H1 (cell line): ENCODE measurements at regions not wholly inside any gene's neighbourhood (a gene's known extent, or its start where the extent isn't known, plus 50 kb on each side); places are given as distances from the start of the nearest gene placed in this dataset.
"Not testable (repeated sequence)": the region's sequence is repeated elsewhere in the genome, so short reads cannot be mapped to it uniquely, and the experiment has no call there.

Experiments
- CTCF ChIP-seq, 3 experiments: IDR thresholded peaks; 1 replicate in 2 of 3; 2 replicates in 1 of 3; pipeline versions ENCODE4 v1.5.1 to v1.6.1; 2011; ENCODE audit warnings: low read length in 3 of 3, mild to moderate bottlenecking in 3 of 3, inconsistent platforms in 2 of 3, low read depth in 1 of 3, moderate library complexity in 1 of 3; ENCODE audit not compliant: insufficient read depth in 1 of 3; ENCODE audit errors: control extremely low read depth in 1 of 3
- EZH2 ChIP-seq: fragments of 200-600 bp; sonication (generic); IDR thresholded peaks from 2 replicates; pipeline ENCODE4 v1.7.1; 2012; ENCODE audit warnings: low read depth, mild to moderate bottlenecking, moderate library complexity, low read length, inconsistent platforms; ENCODE audit not compliant: severe bottlenecking
- GABPA ChIP-seq: IDR thresholded peaks from 2 replicates; pipeline ENCODE4 v1.6.1; 2011; ENCODE audit warnings: mild to moderate bottlenecking, low read length, moderate library complexity, borderline replicate concordance; ENCODE audit not compliant: insufficient read depth
- MAFK ChIP-seq: IDR thresholded peaks from 2 replicates; pipeline ENCODE4 v1.6.1; 2012; ENCODE audit warnings: low read depth, mild to moderate bottlenecking, improper control_type of control experiment, low read length
- POLR2A ChIP-seq, 2 experiments: IDR thresholded peaks; 1 replicate in 1 of 2; 2 replicates in 1 of 2; pipeline ENCODE4 v1.6.1; 2011; ENCODE audit warnings: low read depth in 2 of 2, low read length in 2 of 2, mild to moderate bottlenecking in 2 of 2; ENCODE audit errors: control extremely low read depth in 1 of 2
- POLR2AphosphoS5 ChIP-seq: IDR thresholded peaks from 2 replicates; pipeline ENCODE4 v1.6.1; 2011; ENCODE audit warnings: low read depth, low read length
- RFX5 ChIP-seq: IDR thresholded peaks from 2 replicates; pipeline ENCODE4 v1.6.1; 2011; ENCODE audit warnings: low read depth, low read length, improper control_type of control experiment, borderline replicate concordance
- RNF2 ChIP-seq: fragments of 200-900, 300-1000 bp; sonication (generic); IDR thresholded peaks from 2 replicates; pipeline ENCODE4 v1.7.1; 2016; ENCODE audit warnings: borderline replicate concordance, low read depth, mild to moderate bottlenecking, antibody characterized with exemption, low read length; ENCODE audit not compliant: poor library complexity, severe bottlenecking; ENCODE audit errors: missing control alignments
- TAF1 ChIP-seq: IDR thresholded peaks from 2 replicates; pipeline ENCODE4 v1.6.1; 2011; ENCODE audit warnings: mild to moderate bottlenecking, low read depth, low read length

GRCh38 chr10:121669840-121670239, 71.6 kb upstream of the FGFR2 start:
- not testable (repeated sequence) for TF ChIP-seq POLR2A (IDR thresholded peaks at IDR 0.05; ENCODE audit: control extremely low read depth in 1 of 2, low read depth in 2 of 2, low read length in 2 of 2); CTCF (IDR thresholded peaks at IDR 0.05; ENCODE audit: control extremely low read depth in 1 of 3, insufficient read depth in 1 of 3, low read depth in 1 of 3, low read length in 3 of 3); TAF1; RFX5; POLR2AphosphoS5; MAFK; EZH2; RNF2; GABPA
